ENCODE measurements at regions not wholly inside any gene's neighbourhood (a gene's known extent, or its start where the extent isn't known, plus 50 kb on each side); places are given as distances from the start of the nearest gene placed in this dataset.

GRCh38 chr1:38138498-38139233 lies 92.1 kb upstream of the POU3F1 start:
- Histone ChIP-seq H3K4me3 (ENCODE audit: low read depth, low read length) (no peak overlapping the region), H3K9ac (ENCODE audit: low read length) (no peak overlapping the region), H3K23ac (ENCODE audit: low read length) (no peak overlapping the region), H4K12ac (ENCODE audit: low read depth, low read length) (no peak overlapping the region), H2BK120ac (ENCODE audit: insufficient read depth, low read length, poor library complexity) (no peak overlapping the region), H3K14ac (ENCODE audit: low read length) (no peak overlapping the region), H2BK12ac (ENCODE audit: low read length) (no peak overlapping the region), H3K27me3 (ENCODE audit: insufficient read depth, low read length) (no peaks in the 10 kb centered on the region), H2AFZ (ENCODE audit: insufficient read depth, low read length, poor library complexity) (no peak overlapping the region), H3K4ac (ENCODE audit: low read depth, low read length) (no peak overlapping the region), H2BK5ac (ENCODE audit: low read depth, low read length, poor library complexity) (no peak overlapping the region), H2AK5ac (ENCODE audit: low read length) (no peak overlapping the region), H3K9me3 (ENCODE audit: insufficient read depth, low read depth, low read length) (no peaks in the 10 kb centered on the region), H3K18ac (ENCODE audit: low read length) (no peak overlapping the region), H3K79me2 (ENCODE audit: control insufficient read depth, insufficient read depth, low read length, poor library complexity) (no peaks in the 10 kb centered on the region), H3K36me3 (ENCODE audit: control insufficient read depth in 1 of 2, insufficient read depth in 2 of 2, low read length in 2 of 2) (no peaks in the 10 kb centered on the region), H3K79me1 (ENCODE audit: low read length) (no peaks in the 10 kb centered on the region), H3K4me1 (ENCODE audit: control insufficient read depth in 1 of 2, insufficient read depth in 2 of 2, low read length in 2 of 2) (peaks cover 4 to 7% of the 10 kb centered on the region in 2 experiments), H4K91ac (ENCODE audit: low read depth, low read length) (no peak overlapping the region), H3K27ac (ENCODE audit: low read depth, low read length) (no peak overlapping the region), H4K8ac (ENCODE audit: low read depth, low read length) (no peak overlapping the region), H3K4me2 (ENCODE audit: low read length) (no peak overlapping the region)
- WGBS (ENCODE audit: extremely low coverage, insufficient coverage, insufficient read length): no CpG with 5 or more reads among the region's 6 CpGs
- DNase-seq: peak in 1 of 2 donors; percentile 1

- H3K79me1 ChIP-seq (ENCODE audit: low read length): no peaks in the 10 kb centered on the region
- no peak overlapping the region for H2BK5ac ChIP-seq (ENCODE audit: low read depth, low read length, poor library complexity)
- no peaks in the 10 kb centered on the region for H3K9me3 ChIP-seq (ENCODE audit: insufficient read depth, low read depth, low read length)
- no peak overlapping the region for H4K12ac ChIP-seq (ENCODE audit: low read depth, low read length)
- DNase-seq: no peak
- H2AFZ ChIP-seq (ENCODE audit: insufficient read depth, low read length, poor library complexity): no peak overlapping the region
- H3K27me3 ChIP-seq (ENCODE audit: insufficient read depth, low read length): no peaks in the 10 kb centered on the region
- H3K9ac ChIP-seq (ENCODE audit: low read length): no peak overlapping the region
- H3K27ac ChIP-seq (ENCODE audit: low read depth, low read length): no peak overlapping the region
- no peak overlapping the region for H3K4ac ChIP-seq (ENCODE audit: low read depth, low read length)
- H3K18ac ChIP-seq (ENCODE audit: low read length): no peak overlapping the region
- H3K14ac ChIP-seq (ENCODE audit: low read length): no peak overlapping the region
- WGBS (ENCODE audit: extremely low coverage, insufficient coverage, insufficient read length): no CpG with 5 or more reads among the region's 3 CpGs
- no peaks in the 10 kb centered on the region for H3K79me2 ChIP-seq (ENCODE audit: control insufficient read depth, insufficient read depth, low read length, poor library complexity)
- H3K4me2 ChIP-seq (ENCODE audit: low read length): no peak overlapping the region
- H2BK120ac ChIP-seq (ENCODE audit: insufficient read depth, low read length, poor library complexity): no peak overlapping the region
- H2BK12ac ChIP-seq (ENCODE audit: low read length): no peak overlapping the region
- H3K23ac ChIP-seq (ENCODE audit: low read length): no peak overlapping the region
- peaks cover 4 to 7% of the 10 kb centered on the region in 2 experiments for H3K4me1 ChIP-seq (ENCODE audit: control insufficient read depth in 1 of 2, insufficient read depth in 2 of 2, low read length in 2 of 2)
- no peak overlapping the region for H4K91ac ChIP-seq (ENCODE audit: low read depth, low read length)
- no peak overlapping the region for H3K4me3 ChIP-seq (ENCODE audit: low read depth, low read length)
- H2AK5ac ChIP-seq (ENCODE audit: low read length): no peak overlapping the region
- no peak overlapping the region for H4K8ac ChIP-seq (ENCODE audit: low read depth, low read length)
- no peaks in the 10 kb centered on the region for H3K36me3 ChIP-seq (ENCODE audit: control insufficient read depth in 1 of 2, insufficient read depth in 2 of 2, low read length in 2 of 2)
Observed at GRCh38 chr1:38137164-38137563, 90.6 kb upstream of the POU3F1 start.

- no peaks in the 10 kb centered on the region for H3K79me2 ChIP-seq (ENCODE audit: control insufficient read depth, insufficient read depth, low read length, poor library complexity)
- no peak overlapping the region for H3K4me2 ChIP-seq (ENCODE audit: low read length)
- no peak overlapping the region for H3K4me3 ChIP-seq (ENCODE audit: low read depth, low read length)
- H3K23ac ChIP-seq (ENCODE audit: low read length): no peak overlapping the region
- no peak overlapping the region for H2BK120ac ChIP-seq (ENCODE audit: insufficient read depth, low read length, poor library complexity)
- no peak for DNase-seq
- H3K79me1 ChIP-seq (ENCODE audit: low read length): no peaks in the 10 kb centered on the region
- no peaks in the 10 kb centered on the region for H3K27me3 ChIP-seq (ENCODE audit: insufficient read depth, low read length)
- no peak overlapping the region for H3K4ac ChIP-seq (ENCODE audit: low read depth, low read length)
- H3K9me3 ChIP-seq (ENCODE audit: insufficient read depth, low read depth, low read length): no peaks in the 10 kb centered on the region
- no peak overlapping the region for H3K9ac ChIP-seq (ENCODE audit: low read length)
- H2BK5ac ChIP-seq (ENCODE audit: low read depth, low read length, poor library complexity): no peak overlapping the region
- no CpG with 5 or more reads among the region's 24 CpGs for WGBS (ENCODE audit: extremely low coverage, insufficient coverage, insufficient read length)
- H3K14ac ChIP-seq (ENCODE audit: low read length): no peak overlapping the region
- H4K12ac ChIP-seq (ENCODE audit: low read depth, low read length): no peak overlapping the region
- no peak overlapping the region for H3K27ac ChIP-seq (ENCODE audit: low read depth, low read length)
- peaks cover 4 to 7% of the 10 kb centered on the region in 2 experiments for H3K4me1 ChIP-seq (ENCODE audit: control insufficient read depth in 1 of 2, insufficient read depth in 2 of 2, low read length in 2 of 2)
- H4K91ac ChIP-seq (ENCODE audit: low read depth, low read length): no peak overlapping the region
- no peak overlapping the region for H3K18ac ChIP-seq (ENCODE audit: low read length)
- H2AK5ac ChIP-seq (ENCODE audit: low read length): no peak overlapping the region
- no peaks in the 10 kb centered on the region for H3K36me3 ChIP-seq (ENCODE audit: control insufficient read depth in 1 of 2, insufficient read depth in 2 of 2, low read length in 2 of 2)
- no peak overlapping the region for H2AFZ ChIP-seq (ENCODE audit: insufficient read depth, low read length, poor library complexity)
- H4K8ac ChIP-seq (ENCODE audit: low read depth, low read length): no peak overlapping the region
- no peak overlapping the region for H2BK12ac ChIP-seq (ENCODE audit: low read length)
Observed at GRCh38 chr1:38135625-38136414, 89.2 kb upstream of the POU3F1 start.

GRCh38 chr1:38134294-38134755 lies 87.7 kb upstream of the POU3F1 start:
- no peak overlapping the region for H3K18ac ChIP-seq (ENCODE audit: low read length)
- H4K12ac ChIP-seq (ENCODE audit: low read depth, low read length): no peak overlapping the region
- H3K4me2 ChIP-seq (ENCODE audit: low read length): no peak overlapping the region
- H3K79me2 ChIP-seq (ENCODE audit: control insufficient read depth, insufficient read depth, low read length, poor library complexity): no peaks in the 10 kb centered on the region
- H3K9me3 ChIP-seq (ENCODE audit: insufficient read depth, low read depth, low read length): no peaks in the 10 kb centered on the region
- WGBS (ENCODE audit: extremely low coverage, insufficient coverage, insufficient read length): no CpG with 5 or more reads among the region's 22 CpGs
- peaks cover 0 to 3% of the 10 kb centered on the region in 2 experiments for H3K4me1 ChIP-seq (ENCODE audit: control insufficient read depth in 1 of 2, insufficient read depth in 2 of 2, low read length in 2 of 2)
- H3K36me3 ChIP-seq (ENCODE audit: control insufficient read depth in 1 of 2, insufficient read depth in 2 of 2, low read length in 2 of 2): no peaks in the 10 kb centered on the region
- H3K4ac ChIP-seq (ENCODE audit: low read depth, low read length): no peak overlapping the region
- no peaks in the 10 kb centered on the region for H3K27me3 ChIP-seq (ENCODE audit: insufficient read depth, low read length)
- H3K79me1 ChIP-seq (ENCODE audit: low read length): no peaks in the 10 kb centered on the region
- no peak overlapping the region for H3K9ac ChIP-seq (ENCODE audit: low read length)
- H3K14ac ChIP-seq (ENCODE audit: low read length): no peak overlapping the region
- no peak overlapping the region for H4K8ac ChIP-seq (ENCODE audit: low read depth, low read length)
- no peak overlapping the region for H2BK5ac ChIP-seq (ENCODE audit: low read depth, low read length, poor library complexity)
- no peak overlapping the region for H2BK12ac ChIP-seq (ENCODE audit: low read length)
- DNase-seq: no peak
- H3K4me3 ChIP-seq (ENCODE audit: low read depth, low read length): no peak overlapping the region
- no peak overlapping the region for H2BK120ac ChIP-seq (ENCODE audit: insufficient read depth, low read length, poor library complexity)
- no peak overlapping the region for H4K91ac ChIP-seq (ENCODE audit: low read depth, low read length)
- H2AFZ ChIP-seq (ENCODE audit: insufficient read depth, low read length, poor library complexity): no peak overlapping the region
- H3K23ac ChIP-seq (ENCODE audit: low read length): no peak overlapping the region
- no peak overlapping the region for H2AK5ac ChIP-seq (ENCODE audit: low read length)
- H3K27ac ChIP-seq (ENCODE audit: low read depth, low read length): no peak overlapping the region

All from trophoblast cell (in vitro differentiated cells and primary cell).